KMS-11 (cell line): ENCODE measurements at regions not wholly inside any gene's neighbourhood (a gene's known extent, or its start where the extent isn't known, plus 50 kb on each side); places are given as distances from the start of the nearest gene placed in this dataset.

Experiments
- H2AFZ ChIP-seq: fragments of 200-600 bp; sonication (generic); 2 replicates; pipeline ENCODE4 v1.6.1; 2016; ENCODE audit warnings: antibody characterized with exemption, mixed run types, low read depth
- H3K27ac ChIP-seq: fragments of 200-600 bp; sonication (generic); 2 replicates; pipeline ENCODE4 v1.6.1; 2016; ENCODE audit warnings: mild to moderate bottlenecking, mixed run types
- H3K27me3 ChIP-seq: fragments of 200-600 bp; sonication (generic); 2 replicates; pipeline ENCODE4 v1.6.1; 2017; ENCODE audit warnings: mild to moderate bottlenecking, low read depth, mixed run types, moderate library complexity; ENCODE audit not compliant: insufficient read depth
- H3K36me3 ChIP-seq: fragments of 200-600 bp; sonication (generic); 2 replicates; pipeline ENCODE4 v1.6.1; 2017; ENCODE audit warnings: mild to moderate bottlenecking, mixed run types; ENCODE audit not compliant: insufficient read depth
- H3K4me1 ChIP-seq: fragments of 200-600 bp; sonication (generic); 2 replicates; pipeline ENCODE4 v1.6.1; 2016; ENCODE audit warnings: mild to moderate bottlenecking, low read depth, mixed run types; ENCODE audit not compliant: poor library complexity, severe bottlenecking
- H3K4me2 ChIP-seq: fragments of 200-600 bp; sonication (generic); 2 replicates; pipeline ENCODE4 v1.7.0; 2016; ENCODE audit warnings: mild to moderate bottlenecking, mixed run types
- H3K4me3 ChIP-seq: fragments of 200-600 bp; sonication (generic); IDR thresholded peaks from 2 replicates; pipeline ENCODE4 v1.6.1; 2017; ENCODE audit warnings: low read depth, low read length, mixed read lengths; ENCODE audit not compliant: insufficient read depth
- H3K79me2 ChIP-seq: fragments of 200-600 bp; sonication (generic); 2 replicates; pipeline ENCODE4 v1.6.1; 2016; ENCODE audit warnings: low read depth, mixed run types; ENCODE audit not compliant: insufficient read depth
- H3K9ac ChIP-seq: fragments of 200-600 bp; sonication (generic); 2 replicates; pipeline ENCODE4 v1.6.1; 2016; ENCODE audit warnings: mild to moderate bottlenecking, mixed run types
- H4K20me1 ChIP-seq: fragments of 200-600 bp; sonication (generic); 2 replicates; pipeline ENCODE4 v1.6.1; 2016; ENCODE audit warnings: mild to moderate bottlenecking, mixed run types; ENCODE audit not compliant: insufficient read depth
- CTCF ChIP-seq: fragments of 200-600 bp; sonication (generic); conservative IDR thresholded peaks from 2 replicates; pipeline ENCODE4 v1.6.1; 2017; ENCODE audit warnings: low read depth, mild to moderate bottlenecking, antibody characterized with exemption, low read length, moderate library complexity, mixed read lengths

DNA sequence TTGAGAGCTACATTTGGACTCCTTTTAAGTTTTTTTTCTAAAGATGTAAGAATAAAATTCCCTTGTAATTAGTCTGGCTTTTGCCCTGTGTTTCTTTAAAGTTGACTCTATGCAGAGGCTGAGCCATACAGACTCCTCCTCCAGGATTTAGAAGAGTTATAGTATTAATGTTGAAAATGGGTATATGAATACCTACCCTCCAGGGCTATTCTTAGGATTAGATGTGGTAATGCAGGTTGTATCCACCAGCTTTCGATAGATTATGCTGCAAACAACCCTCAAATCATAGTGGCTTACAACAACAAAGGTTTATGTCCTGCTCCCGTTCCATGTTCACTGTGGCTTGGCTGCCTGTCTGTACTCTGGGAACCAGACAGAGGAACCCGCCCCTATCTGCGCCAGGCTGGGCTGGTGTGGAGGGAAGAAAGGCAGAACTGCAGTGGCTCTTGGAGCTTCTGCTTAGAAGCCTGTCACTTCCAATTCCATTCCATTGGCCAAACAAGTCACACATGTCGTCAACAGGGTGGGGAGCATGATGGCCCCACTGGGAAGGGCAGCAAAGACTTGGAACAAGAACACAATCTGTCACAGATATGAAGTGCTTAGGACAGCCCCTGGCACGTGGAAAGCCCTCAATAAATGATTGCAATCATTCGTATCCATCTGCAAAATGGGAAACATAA, 290.8 kb downstream of the FOXO1 start:
- no peaks in the 10 kb centered on the region for H3K27me3 ChIP-seq
- H3K4me1 ChIP-seq = no peaks in the 10 kb centered on the region
- no peak overlapping the region for H3K27ac ChIP-seq
- no peaks in the 10 kb centered on the region for H3K36me3 ChIP-seq
- H3K9ac ChIP-seq = no peak overlapping the region
- no peak overlapping the region for H3K4me3 ChIP-seq
- H2AFZ ChIP-seq = no peak overlapping the region
- no peaks in the 10 kb centered on the region for H4K20me1 ChIP-seq
- H3K4me2 ChIP-seq = no peak overlapping the region
- no peak for TF ChIP-seq CTCF
- no peaks in the 10 kb centered on the region for H3K79me2 ChIP-seq

DNA sequence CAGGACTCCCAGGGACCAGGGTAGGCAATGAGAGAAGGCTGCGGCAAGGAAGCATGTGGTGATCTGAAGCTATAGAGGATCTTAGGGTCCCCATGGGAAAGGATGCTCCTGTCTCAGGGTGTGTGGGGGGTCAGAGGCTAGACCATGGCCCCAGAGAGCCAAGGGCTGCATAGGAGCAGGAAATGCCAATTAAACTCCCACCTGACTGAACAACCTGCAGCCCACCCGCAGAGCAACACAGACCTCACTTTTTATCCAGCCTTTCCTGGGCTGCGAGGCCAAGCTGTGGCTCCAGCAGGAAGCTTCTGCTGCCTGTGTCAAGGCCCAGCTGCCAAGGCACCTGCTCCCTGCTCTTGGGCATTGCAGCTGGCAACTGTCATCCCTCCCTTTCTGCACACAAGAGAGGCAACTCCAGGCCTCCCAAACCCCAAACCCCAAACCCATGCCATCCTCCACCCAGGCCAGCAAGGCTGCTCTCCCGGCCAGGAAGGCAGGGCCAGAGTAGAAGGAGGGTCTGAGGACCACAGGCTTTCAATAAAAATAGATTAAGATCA, 290.1 kb downstream of the FOXO1 start:
- H3K4me1 ChIP-seq = no peaks in the 10 kb centered on the region
- no peaks in the 10 kb centered on the region for H4K20me1 ChIP-seq
- H3K4me2 ChIP-seq = no peak overlapping the region
- no peaks in the 10 kb centered on the region for H3K27me3 ChIP-seq
- TF ChIP-seq CTCF = no peak
- no peak overlapping the region for H3K4me3 ChIP-seq
- no peaks in the 10 kb centered on the region for H3K79me2 ChIP-seq
- no peak overlapping the region for H2AFZ ChIP-seq
- no peak overlapping the region for H3K9ac ChIP-seq
- H3K36me3 ChIP-seq = no peaks in the 10 kb centered on the region
- no peak overlapping the region for H3K27ac ChIP-seq

DNA sequence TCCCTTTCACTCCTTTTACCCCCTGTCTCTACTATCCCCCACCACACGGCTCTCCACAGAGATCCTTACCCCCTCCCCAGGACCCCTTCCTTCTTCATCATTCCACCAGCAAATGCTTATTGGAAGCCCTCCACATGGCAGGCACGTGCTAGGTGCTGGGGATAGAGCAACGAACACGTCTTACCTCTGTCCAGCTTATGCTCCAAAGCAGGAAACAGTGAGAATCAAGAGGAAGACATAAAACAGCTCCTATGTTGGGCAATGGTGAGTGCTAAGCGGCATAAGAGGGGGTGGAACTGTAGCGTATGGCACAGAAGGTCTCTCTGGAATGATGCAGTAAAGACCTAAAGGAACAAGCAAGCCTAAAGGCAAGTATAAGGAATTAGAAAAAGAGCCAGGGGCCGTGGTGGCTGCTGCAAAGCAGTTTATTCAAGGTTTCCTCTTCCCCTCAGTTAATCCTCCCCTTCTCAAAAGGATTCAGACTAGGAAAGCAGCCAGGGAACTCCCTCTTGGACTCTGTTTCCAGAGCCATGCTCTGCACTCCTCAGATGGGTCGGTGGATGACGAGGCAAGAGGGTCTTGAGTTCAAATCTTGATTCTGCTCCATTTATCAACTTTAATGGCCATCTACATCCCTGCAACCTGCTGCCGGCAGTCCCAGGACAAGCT, 289.4 kb downstream of the FOXO1 start:
- no peak for TF ChIP-seq CTCF
- no peak overlapping the region for H3K27ac ChIP-seq
- no peak overlapping the region for H2AFZ ChIP-seq
- no peak overlapping the region for H3K4me2 ChIP-seq
- H3K9ac ChIP-seq = no peak overlapping the region
- H4K20me1 ChIP-seq = no peaks in the 10 kb centered on the region
- H3K4me3 ChIP-seq = no peak overlapping the region
- no peaks in the 10 kb centered on the region for H3K4me1 ChIP-seq
- H3K36me3 ChIP-seq = no peaks in the 10 kb centered on the region
- H3K79me2 ChIP-seq = no peaks in the 10 kb centered on the region
- H3K27me3 ChIP-seq = no peaks in the 10 kb centered on the region

- H3K27ac ChIP-seq = no peak overlapping the region
Observed at GRCh38 chr13:40377783-40378182, 288.7 kb downstream of the FOXO1 start.

More at GRCh38 chr13:40377783-40378182, 288.7 kb downstream of the FOXO1 start:
- Histone ChIP-seq H3K9ac (no peak overlapping the region), H4K20me1 (no peaks in the 10 kb centered on the region), H3K4me3 (no peak overlapping the region), H3K4me2 (no peak overlapping the region), H3K79me2 (no peaks in the 10 kb centered on the region), H3K36me3 (no peaks in the 10 kb centered on the region), H3K27me3 (no peaks in the 10 kb centered on the region), H2AFZ (no peak overlapping the region), H3K4me1 (no peaks in the 10 kb centered on the region)
- TF ChIP-seq CTCF = no peak
